SK-N-DZ (cell line): ENCODE measurements at regions not wholly inside any gene's neighbourhood (a gene's known extent, or its start where the extent isn't known, plus 50 kb on each side); places are given as distances from the start of the nearest gene placed in this dataset.

Experiments used
- DNase-seq: peaks from one replicate; pipeline ENCODE4 v3.0.0-alpha.2; 2015; ENCODE audit warnings: low spot score

DNA sequence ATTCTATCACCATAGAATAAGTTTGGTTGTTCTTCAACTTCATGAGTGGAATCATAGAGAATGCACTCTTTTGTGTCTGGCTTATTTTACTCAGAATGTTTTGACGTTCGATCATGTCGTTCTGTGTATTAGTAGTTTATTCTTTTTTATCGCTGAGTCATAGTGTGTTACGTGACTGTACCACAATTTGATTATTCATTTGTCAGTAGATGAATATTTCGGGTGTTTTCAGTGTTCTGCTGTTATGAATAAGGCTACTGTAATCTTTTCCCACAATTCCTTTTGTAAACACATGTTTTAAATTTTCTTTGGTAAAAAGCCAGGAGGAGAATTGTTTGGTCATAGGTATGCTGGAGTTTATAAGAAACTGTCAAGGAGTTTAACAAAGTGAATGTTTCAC lies 279.9 kb upstream of the B3GAT1 start:
- no peak for DNase-seq

DNA sequence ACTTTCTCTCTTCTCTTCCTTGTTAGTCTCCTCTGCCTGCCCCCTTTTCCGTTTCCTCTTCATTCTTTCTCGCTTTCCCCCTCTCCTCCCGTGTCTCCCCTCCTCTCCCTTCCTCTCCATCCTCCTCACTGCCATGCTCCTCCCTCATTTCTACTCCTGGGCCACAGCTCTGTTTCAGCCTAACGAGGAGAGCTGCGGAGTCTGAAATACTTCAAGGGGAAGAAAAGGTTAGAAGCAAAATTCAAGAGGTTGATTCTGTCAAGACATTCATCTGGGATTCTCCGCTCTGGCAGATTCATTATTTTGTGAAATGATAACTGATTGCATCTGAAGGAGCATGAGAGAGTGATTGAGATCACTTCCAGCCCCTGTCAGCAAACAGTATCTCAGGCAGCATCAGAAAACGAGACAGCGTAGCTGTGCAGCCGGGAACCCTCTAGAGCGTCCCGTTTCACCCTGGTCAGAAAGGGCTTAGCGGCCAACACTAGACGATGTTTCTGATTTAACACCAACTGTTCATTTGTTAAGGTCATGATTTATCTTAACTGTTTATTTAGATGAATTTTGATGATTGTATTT lies 279.3 kb upstream of the B3GAT1 start:
- DNase-seq = peak; percentile 1

DNA sequence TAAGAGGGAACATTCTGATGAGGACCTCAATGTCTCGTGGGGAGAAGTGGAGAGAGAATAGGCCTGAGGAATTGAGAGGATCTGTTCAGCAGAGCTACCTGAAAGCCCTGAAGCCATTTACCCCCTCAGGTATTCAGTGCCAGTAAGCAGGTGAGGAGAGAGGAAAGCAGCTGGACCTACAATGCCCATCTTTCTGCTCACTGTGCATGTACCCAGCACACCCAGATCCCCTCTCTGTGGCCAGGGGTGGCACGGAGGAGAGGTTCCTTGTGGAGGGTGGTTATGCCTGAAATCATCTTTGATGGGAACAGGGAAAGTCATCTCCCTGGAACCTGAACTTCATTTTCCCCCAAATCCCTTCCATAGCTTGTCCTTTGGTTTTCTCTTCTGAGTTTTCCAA lies 277.8 kb upstream of the B3GAT1 start:
- DNase-seq = no peak

DNA sequence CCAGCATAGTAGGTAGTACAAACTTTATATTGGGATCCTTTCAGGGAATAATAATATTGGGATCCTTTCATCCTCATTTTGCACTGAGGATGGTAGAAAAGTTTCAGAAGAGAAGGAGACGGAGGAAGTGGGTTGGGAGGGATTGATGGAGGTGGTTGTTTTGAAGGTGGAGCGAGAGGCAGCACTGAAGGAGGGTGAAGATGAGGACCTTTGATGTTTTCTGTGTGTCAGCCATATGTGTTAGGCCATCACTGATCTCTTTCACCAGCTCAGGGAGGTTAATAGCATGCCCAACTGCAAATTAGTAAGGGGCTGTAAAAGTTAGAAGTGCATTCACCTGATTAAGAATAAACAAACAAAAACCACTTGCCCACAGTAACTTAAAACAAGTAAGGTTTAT lies 275.5 kb upstream of the B3GAT1 start:
- no peak for DNase-seq

DNA sequence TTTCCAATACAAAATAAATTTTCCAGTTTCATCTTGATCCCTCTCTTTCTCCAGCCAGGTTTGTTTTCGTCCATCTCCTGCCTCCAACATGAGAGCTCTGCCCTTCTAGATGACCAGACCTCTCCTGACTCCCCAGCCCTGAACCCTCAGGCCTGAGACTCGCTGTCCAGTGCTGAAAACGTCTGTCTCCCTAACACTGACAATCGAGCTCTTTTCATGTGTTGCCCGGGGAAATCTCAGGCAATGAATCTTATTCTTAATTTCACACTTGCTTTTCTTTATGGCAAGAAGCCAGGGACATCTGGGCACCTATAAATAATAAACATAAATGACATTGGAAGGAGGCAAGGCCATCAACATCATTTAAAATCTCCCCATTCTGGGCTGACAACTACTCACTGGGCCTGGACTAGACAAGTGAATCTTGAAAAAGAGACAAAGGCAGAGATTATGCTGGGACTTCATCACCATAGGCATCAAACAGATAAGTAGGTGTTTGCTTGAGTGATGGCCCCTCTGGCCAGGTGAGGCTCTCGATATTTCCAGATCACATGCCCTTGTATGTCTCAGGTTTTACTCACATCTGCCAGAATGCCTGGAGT lies 274.5 kb upstream of the B3GAT1 start:
- no peak for DNase-seq

DNA sequence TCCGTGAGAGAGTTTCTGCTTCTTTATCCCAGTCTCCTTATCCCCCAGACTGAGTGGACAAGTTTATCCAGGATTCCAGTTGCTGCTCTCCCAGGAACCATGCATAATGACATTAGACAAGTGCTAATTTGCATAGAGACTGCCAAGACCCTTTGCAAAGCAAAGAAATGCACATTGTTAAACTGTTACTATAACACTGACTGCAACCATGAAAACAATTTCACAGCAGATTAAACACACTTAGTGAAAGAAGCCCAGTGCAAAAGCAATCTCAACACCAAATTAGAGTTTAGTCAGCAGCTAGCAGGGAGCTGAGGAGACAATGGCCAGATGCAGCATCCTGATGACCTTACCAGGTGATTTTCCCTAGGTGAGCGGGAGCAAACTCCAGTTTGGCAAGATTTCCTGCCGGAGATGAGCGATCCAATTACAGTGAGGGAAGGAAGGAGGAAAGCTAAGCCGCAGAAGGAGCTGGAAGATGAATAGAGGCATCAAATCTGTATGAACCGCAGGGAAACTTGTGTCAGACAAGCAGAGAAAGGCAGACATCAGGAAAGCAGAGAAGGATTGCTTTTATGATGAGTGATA lies 273.8 kb upstream of the B3GAT1 start:
- no peak for DNase-seq

DNA sequence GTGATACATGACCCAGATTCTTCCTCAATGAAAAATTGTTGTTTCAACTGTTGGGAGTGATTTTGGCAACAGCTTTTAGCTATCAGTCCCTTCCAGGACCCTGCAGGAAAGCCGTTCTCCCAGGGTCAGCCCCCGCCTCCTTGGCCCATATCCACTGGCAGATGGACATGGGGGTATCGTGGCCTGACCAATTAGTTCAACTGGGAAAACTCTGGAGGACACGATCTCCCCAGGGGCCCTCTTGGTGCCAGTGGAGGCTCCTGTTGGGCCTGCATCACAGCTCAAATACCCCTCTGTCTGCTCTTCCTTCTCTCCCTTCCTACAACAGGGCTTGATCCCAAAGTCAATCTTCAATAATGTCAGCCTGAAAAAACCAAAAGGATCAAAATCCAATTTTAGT lies 272.5 kb upstream of the B3GAT1 start:
- DNase-seq = no peak

DNA sequence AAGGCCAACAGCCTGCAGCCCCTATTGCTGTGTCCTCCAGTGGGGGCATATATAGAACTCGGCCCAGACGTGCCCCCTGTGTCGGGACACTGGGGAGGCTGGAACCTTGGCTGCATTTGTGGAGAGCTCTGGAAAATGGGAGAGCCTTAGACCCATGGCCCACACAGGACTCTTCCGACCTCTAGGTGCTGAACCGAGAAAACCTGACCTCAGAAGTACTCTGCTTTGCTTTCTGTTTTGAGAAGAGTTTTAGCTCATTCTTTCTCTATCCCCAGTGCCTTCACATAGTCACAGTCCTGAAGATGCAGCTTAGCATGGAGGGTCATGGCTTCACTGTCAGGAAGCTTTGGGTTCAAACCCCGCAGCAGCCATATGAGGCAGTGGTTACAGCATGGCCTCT lies 271.8 kb upstream of the B3GAT1 start:
- no peak for DNase-seq

DNA sequence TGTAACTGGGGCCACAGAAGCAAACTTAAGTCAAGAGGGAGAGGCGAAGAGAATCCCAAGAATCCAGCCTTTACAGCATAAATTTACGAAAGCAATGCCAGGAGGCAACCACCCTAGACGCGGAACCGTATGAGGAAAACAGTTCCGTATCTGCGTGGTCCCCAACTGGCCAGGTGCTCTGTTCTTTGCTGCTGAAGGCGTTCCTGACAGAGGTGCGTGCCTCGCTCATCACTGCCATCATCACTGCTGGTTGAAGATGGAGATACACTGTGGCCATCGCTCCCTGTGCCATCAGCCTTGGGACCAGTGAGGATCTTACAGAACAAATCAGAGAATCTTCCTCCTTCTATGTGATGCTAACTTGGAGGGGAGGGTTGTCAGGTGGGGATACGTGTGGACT lies 270.5 kb upstream of the B3GAT1 start:
- no peak for DNase-seq

DNA sequence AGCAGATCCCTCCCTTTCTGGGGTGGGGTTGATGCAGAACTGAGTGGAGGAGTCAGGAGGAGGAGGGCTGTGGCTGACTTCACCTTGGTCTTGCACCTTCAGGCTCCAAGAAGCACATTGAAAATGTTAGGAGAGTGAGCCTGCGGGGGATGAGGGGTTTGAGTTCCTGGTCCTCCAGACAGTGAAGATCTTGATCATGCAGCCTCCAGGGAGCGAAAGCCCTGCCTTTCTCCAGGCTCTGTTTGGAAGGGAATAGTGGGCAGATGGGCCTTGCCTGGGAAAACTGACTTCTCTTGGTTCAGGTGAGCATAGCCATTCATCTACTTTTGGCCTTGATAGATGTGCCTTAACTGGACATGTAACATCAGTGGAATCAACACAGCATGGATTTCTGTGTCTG lies 267.6 kb upstream of the B3GAT1 start:
- DNase-seq = no peak

DNA sequence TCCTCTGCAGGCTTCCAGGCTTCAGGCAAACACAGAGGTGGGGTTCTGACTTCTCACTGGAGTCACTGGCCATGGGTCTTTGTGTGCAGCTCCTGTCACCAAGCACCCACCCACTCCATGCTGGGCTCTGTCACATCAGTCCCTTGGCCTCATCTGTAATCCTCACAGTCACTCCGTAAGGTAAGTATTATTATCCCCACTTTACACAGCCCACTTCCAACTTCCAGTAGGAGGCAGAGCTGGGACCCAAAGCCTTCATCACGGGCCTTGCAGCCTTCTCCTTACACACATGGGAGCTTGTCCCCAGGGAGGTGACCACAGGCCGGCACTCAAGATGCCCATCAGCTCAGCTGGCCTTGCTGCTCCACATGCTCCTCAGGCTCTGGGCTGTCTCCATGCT lies 266.7 kb upstream of the B3GAT1 start:
- no peak for DNase-seq

DNA sequence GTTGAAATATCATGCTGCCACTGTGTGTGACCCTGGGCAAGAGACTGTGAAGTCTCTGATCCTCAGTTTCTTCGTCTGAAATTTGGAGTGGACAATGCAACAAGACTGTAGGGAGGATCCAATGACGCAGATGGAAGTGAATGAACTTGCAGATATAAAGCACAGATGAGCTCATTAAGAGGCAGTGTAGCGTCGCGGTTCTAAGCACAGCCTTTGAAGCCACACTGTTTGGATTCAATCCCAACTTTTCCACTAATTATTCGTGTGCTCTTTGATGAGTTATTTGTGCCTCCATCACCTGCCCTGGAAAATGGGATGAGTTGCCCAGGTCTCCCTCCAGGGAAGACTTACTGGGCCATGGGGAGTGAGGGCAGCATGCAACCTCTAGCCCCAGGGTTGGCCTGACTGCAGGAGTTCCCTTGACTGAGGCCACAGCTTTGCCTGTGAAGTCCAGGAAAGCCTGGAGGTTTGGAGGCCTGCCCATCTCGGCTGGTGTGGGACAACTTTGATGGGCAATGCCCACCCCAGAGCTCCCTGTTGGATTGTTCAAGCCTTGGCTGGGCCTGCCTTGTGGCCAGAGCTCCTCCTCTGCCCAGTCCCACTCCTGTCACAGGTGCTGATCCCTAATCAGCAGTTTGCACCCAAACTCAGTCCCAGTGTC lies 266.0 kb upstream of the B3GAT1 start:
- no peak for DNase-seq

DNA sequence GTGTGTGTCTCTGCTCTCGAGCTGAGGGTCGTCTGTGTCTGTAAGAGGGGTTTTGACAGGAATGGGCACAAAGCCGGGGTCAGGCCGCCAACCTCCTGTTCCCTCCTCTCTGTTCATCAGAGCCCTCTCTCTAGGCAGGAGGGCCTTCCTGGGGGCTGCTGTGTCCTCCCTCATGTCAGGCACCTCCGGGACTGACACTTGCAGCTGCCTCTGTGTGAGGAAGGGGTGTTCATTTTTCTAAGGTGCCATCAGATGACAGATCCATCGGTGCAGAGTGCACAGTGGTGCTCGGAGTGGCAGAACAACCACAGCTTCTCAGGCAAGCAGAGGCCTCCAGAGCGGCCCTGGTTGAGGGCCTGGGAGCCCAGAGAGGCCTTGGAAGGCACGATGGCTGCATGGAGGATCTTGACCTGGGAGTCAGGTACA lies 265.4 kb upstream of the B3GAT1 start:
- no peak for DNase-seq

DNA sequence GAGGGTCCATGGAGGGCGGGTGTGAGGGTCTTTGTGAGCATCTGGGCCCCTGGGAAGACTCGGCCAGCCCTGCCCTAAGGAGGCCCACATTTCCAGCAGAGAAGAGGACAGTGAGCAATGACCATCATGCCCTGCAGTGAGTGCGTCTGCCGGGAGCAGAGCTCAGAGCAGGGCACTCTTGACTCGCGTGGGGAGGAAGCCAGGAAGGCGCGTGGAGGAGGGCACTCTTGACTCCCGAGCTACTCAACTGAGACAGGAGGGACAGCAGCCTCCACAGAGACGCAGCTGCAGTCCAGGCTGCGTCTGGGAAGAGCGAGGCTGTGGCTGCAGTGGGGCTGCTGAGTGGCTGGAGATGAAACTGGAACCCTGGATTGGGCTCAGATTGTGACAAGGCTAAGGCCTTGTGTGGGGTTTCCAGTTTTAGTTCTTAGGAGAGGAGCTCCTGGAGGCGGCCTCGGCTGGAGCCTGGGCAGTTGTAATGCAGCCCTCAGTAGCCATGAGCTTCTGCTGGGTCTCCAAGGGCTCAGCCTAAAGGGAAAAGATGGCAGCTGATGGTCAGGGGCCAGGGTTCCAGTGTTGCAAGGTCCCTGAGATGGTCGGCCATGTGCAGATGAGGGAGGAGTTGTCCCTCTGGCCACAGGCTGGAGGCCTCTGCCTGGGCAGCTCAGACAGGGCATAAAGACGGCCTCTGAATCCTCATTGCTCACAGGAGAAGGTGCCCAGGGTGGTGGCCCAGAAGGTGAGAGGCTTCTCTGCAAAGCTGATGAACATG lies 264.7 kb upstream of the B3GAT1 start:
- DNase-seq = no peak

DNA sequence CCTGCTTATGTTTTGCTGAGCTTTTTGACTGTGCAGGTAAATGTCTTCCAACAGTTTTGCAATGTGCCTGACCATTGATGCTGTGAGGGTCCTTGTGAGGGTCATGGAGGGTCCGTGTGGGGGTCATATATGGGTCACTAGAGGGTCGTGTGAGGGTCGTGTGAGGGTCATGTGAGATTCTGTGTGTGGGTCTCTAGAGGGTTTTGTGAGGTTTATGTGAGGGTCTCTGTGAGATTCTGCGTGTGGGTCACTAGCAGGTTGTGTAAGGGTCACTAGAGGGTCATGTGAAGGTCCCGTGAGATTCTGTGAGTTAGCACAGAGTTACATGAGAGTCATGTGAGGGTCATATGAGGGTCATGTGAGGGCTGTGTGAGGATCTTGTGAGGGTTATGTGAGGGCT lies 263.9 kb upstream of the B3GAT1 start:
- no peak for DNase-seq

DNA sequence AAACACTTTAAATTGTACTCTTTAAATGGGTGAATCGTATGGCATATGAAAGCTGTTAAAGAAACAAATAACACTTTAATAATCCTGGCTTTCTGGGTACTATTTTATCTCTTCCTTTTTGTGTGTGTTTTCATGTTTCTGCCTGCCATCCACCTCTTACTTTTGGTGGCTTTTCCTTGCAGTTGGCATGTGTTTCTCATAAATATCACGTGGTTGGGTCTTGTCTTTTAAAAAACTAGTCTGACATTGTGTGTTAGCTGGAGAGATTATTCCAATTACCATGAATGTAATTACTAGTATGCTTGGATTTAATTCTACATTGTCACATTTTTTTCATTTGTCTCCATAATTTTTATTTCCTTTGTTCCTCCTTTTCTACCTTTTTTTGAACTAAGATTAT lies 262.9 kb upstream of the B3GAT1 start:
- no peak for DNase-seq

DNA sequence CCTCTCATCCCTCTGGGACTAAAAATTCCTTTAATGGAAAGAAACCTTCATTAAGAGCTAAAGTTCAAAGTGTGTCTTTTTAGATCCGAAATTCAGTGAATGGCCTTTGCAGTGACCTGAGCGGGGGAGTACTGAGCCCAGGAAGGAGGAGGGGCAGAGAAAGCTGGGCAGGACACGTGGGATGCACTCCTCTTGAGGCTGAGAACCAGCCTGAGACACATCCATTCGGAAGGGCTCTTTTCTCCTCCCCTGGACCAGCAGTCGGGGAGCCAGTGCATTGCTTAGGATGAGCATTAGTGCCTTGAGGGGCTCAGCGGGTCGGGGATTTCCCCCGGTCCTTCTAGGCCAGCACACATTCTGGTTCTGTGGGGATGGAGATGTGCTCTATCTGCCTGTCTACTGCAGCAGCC lies 258.9 kb upstream of the B3GAT1 start:
- DNase-seq = no peak

DNA sequence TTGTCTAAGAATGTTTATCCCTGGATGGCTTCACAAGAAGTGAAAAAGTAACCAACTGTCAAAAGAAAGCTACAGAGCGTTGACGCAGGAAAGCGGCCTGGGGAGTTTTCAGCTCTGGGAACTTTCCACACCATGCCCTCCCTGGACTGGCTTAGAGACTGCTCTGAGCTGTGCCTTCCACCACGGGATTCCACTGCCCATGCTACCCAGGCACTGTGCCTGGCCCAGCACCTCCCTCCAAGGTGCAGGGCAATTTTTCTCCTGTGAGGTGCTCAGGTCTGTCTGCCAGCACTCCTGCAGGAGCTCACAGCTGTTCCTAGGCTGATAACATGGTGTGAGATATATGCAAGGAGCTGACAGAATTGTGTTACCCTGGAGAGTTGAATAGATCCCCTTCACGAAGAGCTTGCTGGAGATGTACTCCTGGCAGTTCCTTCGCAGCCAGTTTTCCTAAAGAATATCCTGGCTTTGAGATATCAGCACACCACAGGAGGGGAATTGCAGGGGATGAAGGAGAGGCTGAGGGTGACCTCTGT lies 258.3 kb upstream of the B3GAT1 start:
- DNase-seq = no peak

DNA sequence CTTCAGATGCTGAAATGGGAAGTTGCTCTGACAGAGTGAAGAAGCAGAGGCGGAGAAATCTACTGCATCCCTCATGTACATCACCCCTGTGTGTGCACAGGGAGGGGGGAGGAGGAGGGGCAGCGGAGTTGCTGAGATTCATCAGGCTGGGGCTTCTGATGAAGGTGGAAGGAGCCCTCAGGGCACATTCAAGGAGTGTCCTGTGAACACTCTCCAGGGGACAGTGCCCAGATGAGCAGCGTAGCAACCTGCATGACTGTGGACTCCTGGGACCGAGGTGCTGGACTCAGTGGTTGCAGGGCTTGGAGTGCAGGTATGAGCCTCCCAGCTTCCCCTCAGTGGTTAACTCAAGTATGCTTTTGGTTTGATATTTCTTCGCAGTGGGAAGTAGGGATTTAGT lies 257.8 kb upstream of the B3GAT1 start:
- DNase-seq = no peak

DNA sequence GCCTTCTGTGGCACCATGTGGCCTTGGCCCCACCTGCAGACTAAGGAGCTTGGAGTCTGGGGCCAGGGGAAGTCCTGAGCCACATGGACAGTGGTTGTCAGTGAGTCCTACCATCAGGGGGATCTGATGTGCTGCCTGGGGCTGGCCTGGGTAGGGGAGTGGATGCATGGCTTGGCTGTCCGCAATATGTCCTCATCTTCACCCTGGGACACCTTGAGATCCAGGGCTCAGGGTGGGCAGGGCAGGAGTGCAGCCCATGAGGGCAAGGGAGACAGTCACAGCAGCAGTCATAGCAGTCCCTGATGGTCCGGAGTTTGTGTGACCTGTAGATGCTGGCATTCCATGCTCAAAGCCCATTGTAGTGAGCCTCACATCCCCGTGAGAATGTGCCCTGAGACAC lies 256.8 kb upstream of the B3GAT1 start:
- no peak for DNase-seq

DNA sequence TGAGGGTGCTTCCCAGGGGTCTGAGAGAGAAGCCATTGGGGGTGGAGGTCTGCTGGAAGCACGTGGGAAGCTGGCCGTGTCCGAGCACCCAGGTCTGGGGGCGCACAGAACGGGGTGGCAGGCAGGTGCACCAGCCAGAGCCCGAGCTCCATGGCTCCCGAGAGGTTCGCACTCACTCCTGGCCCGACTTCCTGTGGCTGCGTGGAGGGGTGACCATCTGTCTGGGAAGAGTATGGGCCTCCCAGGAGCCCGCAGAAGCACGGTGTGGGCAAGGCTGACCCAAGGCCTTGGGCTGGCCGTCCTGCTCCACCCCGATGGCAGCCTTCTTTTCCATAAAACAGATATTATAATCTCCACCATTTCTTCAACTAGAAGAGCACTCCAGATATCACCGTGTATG lies 256.0 kb upstream of the B3GAT1 start:
- DNase-seq = no peak

DNA sequence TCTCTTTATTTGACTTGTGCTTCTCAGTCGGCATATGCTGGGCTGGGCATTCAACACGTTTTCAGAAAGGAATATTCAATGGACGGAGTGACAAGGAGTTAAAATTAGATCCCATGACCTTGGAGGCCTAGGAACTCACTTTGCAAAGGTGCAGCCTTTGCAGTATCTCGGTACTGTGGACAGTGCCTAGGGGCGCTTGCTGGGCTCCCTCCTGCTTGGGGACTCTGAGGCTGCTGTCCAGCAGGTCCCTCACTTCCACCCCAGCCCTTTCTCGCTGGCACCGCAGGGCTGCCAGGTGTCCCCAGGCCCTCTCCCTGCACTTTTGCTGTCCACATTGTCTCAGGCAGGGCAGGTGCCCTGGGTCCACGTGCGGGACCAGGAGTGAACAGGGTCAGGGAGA lies 255.5 kb upstream of the B3GAT1 start:
- DNase-seq = no peak
